ENCODE measurements at regions not wholly inside any gene's neighbourhood (a gene's known extent, or its start where the extent isn't known, plus 50 kb on each side); places are given as distances from the start of the nearest gene placed in this dataset.

DNA sequence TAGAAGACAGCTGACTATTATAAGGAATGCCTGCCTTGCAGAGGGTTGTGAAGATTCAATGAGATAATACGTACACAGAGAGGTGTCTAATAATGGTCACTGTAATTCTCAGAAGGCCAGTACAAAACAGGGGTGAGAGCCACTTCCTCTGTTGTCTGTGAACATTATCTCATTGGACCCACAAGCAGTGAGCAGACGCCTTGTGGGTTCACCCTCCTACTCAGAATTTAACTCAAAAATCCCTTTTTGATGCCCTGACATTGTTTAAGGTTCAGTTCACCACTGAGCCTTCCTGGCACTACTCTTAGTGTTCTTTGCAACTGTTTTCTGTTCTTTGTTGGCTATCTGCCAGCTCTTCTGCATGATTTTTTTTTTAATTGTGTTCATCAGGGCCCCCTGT is 467.4 kb downstream of the BCOR start:
- TF ChIP-seq, protein P1, sequence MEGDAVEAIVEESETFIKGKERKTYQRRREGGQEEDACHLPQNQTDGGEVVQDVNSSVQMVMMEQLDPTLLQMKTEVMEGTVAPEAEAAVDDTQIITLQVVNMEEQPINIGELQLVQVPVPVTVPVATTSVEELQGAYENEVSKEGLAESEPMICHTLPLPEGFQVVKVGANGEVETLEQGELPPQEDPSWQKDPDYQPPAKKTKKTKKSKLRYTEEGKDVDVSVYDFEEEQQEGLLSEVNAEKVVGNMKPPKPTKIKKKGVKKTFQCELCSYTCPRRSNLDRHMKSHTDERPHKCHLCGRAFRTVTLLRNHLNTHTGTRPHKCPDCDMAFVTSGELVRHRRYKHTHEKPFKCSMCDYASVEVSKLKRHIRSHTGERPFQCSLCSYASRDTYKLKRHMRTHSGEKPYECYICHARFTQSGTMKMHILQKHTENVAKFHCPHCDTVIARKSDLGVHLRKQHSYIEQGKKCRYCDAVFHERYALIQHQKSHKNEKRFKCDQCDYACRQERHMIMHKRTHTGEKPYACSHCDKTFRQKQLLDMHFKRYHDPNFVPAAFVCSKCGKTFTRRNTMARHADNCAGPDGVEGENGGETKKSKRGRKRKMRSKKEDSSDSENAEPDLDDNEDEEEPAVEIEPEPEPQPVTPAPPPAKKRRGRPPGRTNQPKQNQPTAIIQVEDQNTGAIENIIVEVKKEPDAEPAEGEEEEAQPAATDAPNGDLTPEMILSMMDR (IDR thresholded peaks at IDR 0.05; ENCODE audit: low read depth, low read length) = no peak
- no peak for TF ChIP-seq EZH2phosphoT487 (IDR thresholded peaks at IDR 0.05; ENCODE audit: low read depth)

Data from OCI-LY3 (cell line).